ENCODE measurements at regions not wholly inside any gene's neighbourhood (a gene's known extent, or its start where the extent isn't known, plus 50 kb on each side); places are given as distances from the start of the nearest gene placed in this dataset.

DNA sequence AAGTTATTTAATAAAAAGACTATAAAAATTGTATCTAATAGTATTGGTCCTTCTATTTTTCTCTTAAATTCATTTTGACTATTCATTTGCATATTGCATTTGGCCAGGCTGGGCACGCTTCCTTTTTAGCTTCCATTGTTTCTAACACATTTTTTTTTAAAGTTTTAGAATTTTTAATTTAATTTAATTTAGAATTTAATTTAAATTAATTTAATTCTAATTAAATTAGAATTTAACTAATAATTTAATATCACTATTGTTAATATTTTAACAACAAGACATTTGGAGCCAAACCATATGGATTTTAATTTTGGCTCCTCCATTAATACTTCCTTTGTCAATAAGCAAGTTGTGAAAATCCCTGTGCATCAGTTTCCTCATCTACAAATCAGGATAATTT lies 856.9 kb upstream of the SEL1L start:
- FAIRE-seq, result no peak

DNA sequence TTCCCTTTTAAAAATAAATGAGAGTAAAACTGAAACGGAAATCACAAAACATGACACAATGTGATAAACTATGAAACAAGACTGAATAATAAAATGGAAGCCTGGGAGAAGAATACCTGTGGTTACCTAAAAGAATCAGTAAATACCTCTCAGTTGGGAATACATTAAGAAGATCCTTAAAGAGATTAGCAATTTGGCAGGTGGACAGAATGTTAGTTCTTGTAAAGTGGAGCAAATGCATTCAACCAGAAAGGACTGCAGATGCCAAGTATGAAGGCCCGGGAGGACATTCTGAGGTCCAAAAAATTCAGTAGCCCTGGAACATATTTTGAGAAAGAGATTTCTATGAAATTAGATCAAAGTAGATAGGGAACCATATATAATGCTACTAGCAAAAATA lies 861.3 kb upstream of the SEL1L start:
- no peak for FAIRE-seq

DNA sequence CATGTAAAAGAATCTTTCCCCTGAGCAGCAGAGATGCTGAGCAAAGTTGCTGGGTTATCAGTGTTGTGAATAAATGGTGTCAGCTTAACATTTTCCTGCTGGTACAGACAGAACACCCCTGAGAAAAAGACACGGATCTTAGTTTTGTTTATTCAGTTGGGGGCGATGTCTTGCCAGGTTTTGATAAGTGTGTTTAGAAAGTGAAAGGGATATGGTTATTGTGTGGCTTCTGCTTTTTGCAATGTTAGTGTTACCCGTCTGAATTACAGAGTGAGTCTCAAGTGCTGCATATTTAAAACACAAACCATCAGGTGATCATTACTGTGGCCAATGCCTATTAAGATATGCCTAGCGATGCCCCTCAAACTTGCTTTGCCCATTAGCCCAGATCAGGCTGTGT lies 864.6 kb upstream of the SEL1L start:
- FAIRE-seq, result no peak

DNA sequence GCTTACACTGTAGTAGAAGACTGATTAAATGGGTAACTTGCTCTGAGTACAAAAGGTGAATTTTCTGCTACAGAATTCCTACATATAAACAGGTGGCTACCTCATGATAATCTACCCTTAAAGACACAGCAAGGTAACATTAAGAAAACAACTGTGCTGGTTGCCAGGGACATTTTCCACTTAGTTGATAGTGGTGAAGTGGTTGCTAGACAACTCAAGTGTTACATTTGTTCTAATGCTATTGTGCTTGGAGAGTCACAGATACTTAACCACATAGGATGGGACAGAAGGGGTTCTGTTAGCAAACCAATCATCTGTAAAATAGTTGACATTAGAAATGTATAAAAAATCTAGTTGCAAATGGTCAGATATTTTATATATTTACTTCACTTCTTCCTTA lies 870.3 kb upstream of the SEL1L start:
- peak; percentile 84 for FAIRE-seq

DNA sequence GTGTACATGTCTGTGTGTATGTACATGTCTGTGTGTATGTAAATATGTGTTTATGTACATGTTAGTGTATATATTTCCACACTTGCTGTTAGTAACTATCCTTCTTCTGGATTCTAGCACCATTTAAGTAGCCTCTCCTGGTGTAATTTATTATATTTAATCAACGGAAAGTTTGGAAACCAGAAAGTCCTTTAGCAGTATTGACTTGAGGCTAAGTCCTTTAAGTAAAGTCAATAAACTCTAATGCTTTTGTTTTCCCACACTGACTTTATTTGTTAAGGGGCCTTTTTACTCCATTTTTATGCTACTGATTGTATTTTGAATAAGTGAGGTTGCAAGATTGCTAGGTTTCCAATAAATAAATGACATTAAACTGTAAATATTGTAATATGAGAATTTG lies 876.4 kb upstream of the SEL1L start:
- FAIRE-seq, result no peak

DNA sequence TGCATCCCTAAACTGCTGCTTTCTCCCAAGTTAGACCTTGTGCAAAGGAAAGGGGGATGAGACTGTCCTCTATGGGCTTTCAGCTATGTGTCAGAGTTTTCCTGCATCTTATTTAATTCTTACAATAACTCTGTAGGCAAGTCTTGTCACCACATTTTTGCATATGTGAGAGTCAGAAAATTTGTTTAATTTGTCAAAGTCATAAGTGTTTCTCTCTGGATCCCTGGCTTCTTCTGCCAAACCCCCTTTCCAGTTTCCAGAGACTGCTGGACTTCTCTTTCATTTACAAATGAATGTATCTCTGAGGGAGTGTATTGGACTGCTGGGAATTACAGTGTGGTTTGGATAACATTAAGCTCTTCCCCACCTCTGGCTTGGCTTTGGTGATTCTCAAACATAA lies 877.6 kb upstream of the SEL1L start:
- no peak for FAIRE-seq

DNA sequence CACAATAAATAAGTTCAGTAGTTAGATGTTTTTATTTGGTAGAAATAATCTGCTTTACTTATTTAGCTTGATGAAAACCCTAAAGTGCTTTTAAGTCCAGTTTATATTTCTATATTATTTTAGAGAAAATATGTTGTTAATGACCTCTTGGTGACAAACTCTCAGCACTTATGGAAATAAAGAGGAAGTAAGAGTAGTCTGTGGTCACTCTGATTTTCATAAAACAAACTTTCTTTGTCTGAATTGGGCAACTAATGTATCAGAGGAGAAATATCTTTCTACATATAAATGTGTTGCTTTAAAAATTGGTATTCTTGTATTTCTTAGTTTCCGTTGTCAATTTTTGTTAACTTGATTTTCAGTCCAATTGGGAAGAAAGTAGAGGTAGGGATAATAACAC lies 878.9 kb upstream of the SEL1L start:
- FAIRE-seq, result no peak

DNA sequence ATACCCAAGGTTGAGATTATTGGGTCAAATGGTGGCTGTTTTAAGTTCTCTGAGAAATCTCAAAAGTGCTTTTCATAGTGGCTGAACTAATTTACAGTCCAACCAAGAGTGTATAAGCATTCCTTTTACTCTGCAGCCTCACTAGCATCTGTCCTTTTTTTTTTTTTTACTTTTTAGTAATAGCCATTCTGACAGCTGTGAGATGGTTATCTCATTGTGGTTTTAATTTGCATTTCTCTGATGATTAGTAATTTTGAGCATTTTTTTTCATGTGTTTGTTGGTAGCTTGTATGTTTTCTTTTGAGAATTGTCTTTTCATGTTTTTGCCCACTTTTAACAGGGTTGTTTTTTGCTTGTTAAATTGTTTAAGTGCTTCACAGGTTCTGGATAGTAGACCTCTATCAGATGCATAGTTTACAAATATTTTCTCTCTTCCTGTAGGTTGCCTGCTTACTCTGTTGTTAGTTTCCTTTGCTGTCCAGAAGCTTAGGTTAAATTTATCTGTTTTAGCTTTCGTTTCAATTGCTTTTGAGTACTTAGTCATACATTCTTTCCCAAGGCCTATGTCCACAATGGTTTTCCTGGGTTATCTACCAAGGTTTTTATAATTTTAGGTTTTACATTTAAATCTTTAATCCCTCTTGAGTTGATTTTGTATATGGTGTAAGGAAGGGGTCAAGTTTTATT lies 881.3 kb upstream of the SEL1L start:
- FAIRE-seq, result no peak

DNA sequence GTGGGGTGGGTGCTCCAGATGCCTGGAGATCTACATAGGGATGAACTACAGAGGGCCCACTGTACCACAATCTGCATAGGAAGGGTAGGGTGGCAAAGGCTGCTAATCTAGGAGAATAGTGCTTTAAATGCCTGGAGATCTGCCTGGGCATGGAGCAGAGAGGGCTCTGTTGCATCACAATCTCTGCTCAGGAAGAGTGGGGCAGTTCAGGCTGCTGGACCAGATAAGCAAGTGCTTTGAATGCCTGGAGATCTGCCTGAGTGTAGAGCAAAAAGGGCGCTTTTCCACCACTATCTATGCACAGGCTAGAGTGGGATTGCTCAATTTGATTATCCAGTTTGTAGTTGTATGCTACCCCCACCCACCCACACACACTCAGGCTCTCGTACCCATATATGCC lies 886.3 kb upstream of the SEL1L start:
- no peak for FAIRE-seq

DNA sequence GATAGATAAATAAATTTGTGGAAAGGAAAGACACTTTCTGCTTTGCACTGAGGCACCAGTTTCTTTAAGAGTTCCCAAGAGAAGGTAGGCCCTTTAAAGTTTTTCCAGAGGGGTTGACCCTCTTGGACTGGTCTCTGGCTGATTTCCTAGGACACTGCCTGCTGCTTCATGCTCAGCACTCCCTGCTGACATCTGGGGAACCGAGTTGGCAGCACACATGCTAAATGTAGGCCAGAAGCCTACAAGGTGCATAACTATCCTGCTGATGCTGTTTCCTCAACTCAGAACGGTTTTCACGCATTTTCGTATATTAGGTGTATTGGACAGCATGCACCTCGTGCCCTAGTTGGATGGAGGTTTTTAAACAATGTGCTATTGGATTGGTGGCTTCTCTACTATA lies 887.2 kb upstream of the SEL1L start:
- no peak for FAIRE-seq

DNA sequence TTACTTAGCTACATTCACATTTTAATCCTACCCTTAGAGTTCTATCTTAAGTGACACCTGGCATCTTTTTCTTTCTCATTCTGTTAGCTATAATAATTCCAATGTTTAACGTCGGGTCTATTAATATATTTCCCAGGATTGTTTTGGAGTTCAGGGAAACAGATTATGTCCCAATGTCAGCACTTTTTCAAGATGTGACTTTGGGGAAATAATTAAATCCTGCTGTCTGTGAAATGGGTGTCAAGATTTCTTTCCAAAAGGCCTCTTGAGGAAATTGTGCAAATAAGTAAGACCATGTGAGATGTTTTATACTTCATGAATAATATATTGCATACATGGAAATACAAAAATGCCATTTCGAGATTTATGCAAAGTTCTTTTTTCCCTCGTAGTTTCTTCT lies 887.6 kb upstream of the SEL1L start:
- no peak for FAIRE-seq

DNA sequence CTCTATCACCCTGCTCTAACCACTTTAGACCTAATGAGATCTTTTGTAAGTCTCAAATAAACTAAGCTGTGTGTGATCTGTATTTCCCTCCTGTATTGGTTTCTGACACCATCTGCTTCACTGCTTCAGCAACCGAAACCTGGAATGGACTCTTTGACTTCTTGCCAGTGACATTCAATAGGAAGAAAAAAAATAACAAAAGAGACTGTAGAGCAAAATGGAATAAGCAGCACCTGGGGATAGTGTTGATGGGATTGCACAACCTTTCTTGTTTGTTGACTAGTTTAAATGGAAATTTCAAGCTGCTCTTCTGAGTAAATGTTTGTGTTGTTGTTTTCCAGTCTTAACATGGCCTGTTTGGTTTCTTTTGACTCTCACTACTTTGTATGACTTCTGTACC lies 888.6 kb upstream of the SEL1L start:
- FAIRE-seq, result no peak

DNA sequence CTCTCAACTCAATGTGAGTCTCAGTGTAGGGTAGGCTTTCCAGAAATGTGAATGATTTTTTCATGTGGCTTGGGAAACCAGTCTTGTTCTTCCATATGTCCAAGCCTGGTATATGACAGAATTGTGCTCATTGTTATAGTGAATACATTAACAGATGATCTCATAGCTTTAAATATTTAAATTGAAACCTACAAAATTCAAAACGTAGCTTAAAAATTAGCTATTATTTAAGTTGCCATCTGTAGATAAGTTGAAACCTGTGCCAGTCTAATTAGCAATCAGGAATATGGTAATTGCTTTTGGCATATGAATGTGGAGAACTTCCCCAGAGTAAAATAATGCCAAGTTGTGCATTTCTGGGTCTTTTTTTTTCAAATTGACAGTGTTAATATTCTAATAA lies 891.6 kb upstream of the SEL1L start:
- no peak for FAIRE-seq

DNA sequence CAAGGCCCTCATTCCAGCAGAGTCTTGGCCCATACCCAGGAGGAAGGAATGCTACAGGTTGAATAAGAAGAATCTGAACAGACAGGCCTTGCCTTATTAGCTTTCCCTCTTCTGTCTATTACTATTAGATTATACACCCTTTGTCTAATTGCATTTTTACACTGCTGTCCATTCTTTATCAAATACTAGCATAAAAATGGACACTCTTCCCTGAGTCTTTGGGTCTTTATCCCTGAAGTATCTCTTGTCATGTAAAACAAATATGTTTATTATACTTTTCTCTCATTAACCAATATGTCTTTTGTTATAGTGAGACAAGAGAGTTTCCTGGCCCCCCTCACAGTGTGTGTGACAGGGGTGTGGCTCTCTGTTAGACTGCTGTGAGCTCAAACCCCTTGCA lies 897.4 kb upstream of the SEL1L start:
- no peak for FAIRE-seq

DNA sequence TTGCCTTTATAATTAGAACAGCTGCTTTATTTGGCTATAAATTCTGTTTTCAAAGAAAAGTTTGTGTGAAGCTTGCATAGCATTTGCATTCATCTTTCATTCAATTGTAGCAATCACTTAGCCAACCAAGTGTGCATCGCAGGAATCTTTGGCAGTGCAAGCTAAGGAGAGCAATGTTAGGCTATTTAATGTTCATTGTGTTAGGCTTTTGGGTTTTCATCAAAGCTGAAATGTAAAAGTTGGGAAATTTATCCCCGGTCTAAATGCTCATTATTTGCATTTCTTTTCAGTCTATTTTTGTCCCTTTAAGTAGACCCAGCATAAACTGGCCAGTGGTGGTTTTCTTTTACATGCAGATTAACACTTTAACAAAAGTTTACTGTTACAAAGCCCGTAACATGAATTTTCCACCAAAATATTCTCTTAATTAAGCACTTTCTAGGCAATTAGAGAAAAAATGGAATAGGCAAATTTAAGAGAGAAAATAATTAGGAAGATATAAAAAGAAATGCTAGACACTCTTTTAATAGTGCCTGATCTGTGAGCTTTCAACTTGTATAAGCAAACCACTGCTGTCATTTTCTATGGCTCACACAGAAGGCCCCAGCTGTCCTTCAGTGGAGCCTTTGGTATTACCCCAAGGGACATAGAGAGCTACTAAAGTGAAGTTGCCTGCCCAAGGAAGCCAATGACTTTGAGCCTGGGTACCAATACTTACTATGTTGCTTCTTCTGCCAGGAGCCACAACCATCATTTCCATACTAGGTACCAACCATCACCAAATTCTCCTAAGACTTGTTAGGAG lies 898.9 kb upstream of the SEL1L start:
- no peak for FAIRE-seq

DNA sequence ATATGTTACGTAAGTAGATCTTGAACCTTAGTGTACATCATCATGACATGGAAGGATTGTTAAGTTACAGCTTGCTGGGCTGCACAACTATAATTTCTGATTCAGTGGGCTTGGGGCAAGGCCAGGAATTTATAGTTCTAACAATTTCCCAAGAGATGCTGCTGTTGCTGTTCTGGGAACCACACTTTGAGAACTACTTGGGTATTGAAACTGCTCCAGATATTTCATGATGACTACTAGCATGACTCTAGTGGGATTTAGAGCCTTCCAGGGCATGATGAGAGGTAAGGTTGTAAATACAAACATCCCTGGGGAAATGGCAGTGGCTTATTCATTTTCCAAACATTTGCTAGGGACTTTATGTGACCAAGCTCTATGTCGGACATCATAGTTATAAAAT lies 904.8 kb upstream of the SEL1L start:
- no peak for FAIRE-seq

DNA sequence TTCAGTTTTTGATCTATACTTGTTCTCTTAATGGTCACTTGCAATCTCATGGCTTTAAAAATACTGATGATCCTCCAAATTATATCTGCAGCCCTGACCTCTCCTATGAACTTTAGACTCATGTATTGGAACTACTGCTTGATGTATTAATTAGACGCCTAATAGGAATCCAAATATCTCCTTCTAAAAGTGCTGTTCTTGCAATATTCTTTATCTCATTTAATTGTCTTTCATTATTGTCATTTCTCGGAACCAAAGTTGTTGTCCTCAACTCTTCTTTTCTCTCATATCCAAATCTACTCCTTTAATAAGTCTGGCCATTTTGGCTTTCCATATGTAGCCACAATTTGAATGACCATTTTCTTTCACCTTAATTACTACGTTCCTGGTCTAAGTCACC lies 907.6 kb upstream of the SEL1L start:
- FAIRE-seq, result no peak

DNA sequence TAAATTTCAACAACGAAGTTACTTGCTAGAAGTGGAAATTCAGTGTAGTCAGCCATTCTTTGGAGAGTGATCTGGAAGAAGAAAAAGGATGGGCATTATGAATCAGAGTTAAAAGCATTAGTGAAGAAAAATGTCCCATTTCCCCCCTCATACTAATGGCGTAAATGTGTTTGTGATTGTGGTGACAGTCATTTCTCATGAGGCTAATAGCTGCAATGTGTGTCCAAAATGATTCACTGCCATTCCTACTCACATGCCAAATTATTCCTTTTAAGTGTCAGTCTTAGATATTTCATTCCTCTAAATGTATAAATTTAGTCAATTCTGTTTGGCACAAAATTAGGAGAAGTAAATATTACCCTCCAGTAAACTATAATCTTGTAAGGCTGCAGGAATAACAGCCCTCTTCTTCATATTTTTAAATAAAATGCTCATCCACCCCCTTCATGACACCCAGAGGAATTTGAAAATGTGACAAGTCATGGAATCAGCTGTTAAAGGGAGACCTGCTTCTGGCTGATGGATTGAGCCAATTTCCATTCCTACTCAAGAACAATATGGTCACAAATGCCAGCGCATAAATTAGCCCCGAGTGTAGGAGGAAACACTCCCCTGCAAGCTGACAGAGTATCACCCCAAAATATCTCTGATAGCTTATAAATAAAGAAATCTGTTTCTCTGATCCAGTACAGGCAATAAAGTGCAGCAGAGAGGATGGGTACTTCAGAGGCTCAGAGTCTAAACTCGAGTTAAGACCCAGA lies 912.3 kb upstream of the SEL1L start:
- FAIRE-seq, result no peak

DNA sequence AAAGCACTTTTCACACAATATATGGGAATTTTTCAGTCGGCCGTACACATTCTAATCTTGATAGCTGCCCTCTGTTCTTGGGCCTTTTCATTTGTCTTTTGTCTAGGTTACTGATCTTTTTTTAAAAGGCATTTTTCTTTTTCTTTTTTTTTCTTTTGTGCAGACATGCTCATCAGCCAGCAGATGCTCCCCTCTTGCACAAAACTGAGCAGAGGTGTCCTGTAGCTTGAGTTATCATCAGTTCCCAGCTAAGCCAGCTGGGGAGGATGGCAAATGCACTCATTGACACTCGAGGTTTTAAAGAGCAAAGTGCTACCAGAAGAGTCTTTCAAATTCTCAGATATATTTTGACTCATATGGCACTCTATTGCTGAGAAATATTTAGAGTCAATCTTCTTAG lies 913.9 kb upstream of the SEL1L start:
- FAIRE-seq, result no peak

DNA sequence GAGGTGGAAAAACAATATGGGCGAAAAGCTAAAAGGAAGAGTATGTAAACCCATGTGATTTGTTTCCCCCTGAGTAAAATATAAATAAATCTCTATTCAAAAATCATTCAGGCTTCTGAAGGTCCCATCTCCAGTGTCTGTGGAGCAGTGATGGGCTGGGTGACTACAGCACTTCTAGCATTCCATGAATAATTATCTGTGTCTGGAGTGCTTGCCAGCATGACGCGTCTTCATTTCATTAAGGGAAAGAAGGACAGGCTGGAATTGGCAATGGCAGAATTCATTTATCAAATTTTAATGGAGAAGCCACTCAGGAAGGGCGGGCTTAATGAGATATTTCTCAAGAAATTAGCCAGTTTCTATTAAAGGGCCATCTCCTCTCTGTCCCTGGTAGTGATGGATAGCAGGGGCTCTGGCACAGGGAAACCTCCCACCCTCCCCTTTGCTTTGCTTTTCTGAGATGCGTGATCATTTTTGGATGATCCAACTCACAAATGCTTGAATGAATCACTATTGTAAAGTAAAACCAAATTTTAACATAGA lies 916.3 kb upstream of the SEL1L start:
- FAIRE-seq, result no peak

DNA sequence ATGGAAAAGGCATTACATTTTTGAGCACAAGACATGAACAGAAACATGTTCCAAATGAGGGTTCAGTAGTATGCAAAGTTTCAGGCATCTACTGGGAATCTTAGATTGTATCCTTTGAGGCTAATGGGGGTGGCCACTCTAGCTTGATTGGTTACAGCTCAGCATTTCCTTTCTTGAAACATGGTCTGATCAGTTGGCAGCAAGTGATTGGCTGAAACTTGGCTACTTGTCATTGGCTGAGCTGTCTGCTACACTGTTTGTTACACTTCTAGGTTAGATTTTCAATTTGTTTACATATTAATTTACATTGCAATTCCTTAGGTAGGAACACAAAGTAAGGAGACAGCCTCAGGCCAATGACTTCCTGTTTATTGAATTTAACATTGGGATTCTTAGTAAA lies 918.0 kb upstream of the SEL1L start:
- FAIRE-seq, result no peak

DNA sequence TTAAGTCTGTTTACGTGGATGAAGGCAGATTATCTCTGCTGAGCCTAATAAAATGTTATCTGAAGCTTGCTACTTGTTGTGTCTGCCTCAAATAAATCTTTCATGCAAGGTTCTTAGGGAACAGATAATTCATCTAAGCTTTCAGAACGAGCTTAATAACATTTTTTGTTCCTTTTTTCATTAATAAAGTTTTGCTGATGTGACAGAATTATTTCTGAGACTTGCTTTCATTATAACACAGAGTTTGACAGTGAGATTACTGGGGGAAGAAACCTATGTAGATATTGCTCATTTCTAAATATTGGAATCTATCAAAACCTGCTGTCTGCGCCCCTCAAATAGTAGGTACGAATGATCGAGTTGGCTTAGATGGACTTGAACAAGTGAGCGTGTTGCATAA lies 948.7 kb upstream of the SEL1L start:
- no peak for FAIRE-seq

DNA sequence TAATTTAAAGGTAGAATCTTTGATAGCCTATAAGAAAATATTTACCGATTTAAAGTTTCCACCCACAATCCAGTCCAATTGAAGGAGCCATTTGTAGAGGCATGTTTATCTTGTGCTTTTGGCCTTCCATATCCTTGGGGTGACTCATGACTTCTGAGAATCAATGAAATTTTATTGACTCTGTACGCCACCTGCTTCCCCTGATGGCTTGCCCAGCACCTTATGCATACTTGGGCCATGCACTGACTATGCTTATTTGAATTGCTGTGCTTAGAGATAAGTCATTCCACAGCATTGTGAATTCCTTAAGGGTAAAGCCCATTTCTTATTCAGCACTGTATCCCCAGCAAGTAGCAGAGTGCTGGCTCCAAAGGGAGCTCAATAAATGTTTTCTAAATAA lies 954.8 kb upstream of the SEL1L start:
- FAIRE-seq, result no peak

DNA sequence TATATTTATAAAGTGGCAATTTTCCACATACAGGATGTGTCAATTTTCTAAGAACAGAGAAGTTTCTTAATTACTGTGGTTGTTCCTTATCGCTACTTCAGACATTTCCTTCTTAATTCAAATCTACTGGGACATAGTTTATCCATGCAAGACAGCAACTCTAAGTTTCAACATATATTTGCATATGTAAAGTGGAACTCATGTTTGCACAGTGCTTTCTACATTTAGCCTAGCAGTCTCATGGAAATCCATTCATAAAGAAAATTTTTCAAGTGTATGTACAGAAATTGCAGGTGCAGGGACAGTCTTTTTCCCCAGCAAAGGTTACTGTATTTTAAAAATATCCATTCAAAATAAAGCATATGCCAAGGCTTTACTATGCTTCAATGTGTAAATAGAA lies 956.7 kb upstream of the SEL1L start:
- no peak for FAIRE-seq
